ENCODE measurements at regions not wholly inside any gene's neighbourhood (a gene's known extent, or its start where the extent isn't known, plus 50 kb on each side); places are given as distances from the start of the nearest gene placed in this dataset.

- H3K9me3 Mint-ChIP-seq (ENCODE audit: unreplicated experiment), result no peaks in the 10 kb centered on the region
- H3K4me3 Mint-ChIP-seq (ENCODE audit: unreplicated experiment), result no peak overlapping the region
- no peaks in the 10 kb centered on the region for H3K27me3 Mint-ChIP-seq (ENCODE audit: unreplicated experiment)
- DNase-seq, result no peak
- H3K4me1 Mint-ChIP-seq (ENCODE audit: low read depth, unreplicated experiment), result no peaks in the 10 kb centered on the region
- H3K27ac Mint-ChIP-seq (ENCODE audit: unreplicated experiment), result no peak overlapping the region
- no peaks in the 10 kb centered on the region for H3K36me3 Mint-ChIP-seq (ENCODE audit: unreplicated experiment)
- TF ChIP-seq CTCF (IDR thresholded peaks at IDR 0.05; ENCODE audit: partially characterized antibody, unreplicated experiment), result no peak
Observed at GRCh38 chr6:128768187-128768586, 114.8 kb upstream of the LAMA2 start.

- no peak for TF ChIP-seq CTCF (IDR thresholded peaks at IDR 0.05; ENCODE audit: partially characterized antibody, unreplicated experiment)
- H3K36me3 Mint-ChIP-seq (ENCODE audit: unreplicated experiment), result no peaks in the 10 kb centered on the region
- H3K4me3 Mint-ChIP-seq (ENCODE audit: unreplicated experiment), result no peak overlapping the region
- H3K9me3 Mint-ChIP-seq (ENCODE audit: unreplicated experiment), result no peaks in the 10 kb centered on the region
- H3K27ac Mint-ChIP-seq (ENCODE audit: unreplicated experiment), result no peak overlapping the region
- peaks cover under 1% of the 10 kb centered on the region for H3K27me3 Mint-ChIP-seq (ENCODE audit: unreplicated experiment)
- DNase-seq, result no peak
- no peaks in the 10 kb centered on the region for H3K4me1 Mint-ChIP-seq (ENCODE audit: low read depth, unreplicated experiment)
Observed at GRCh38 chr6:128767705-128768104, 115.2 kb upstream of the LAMA2 start.

GRCh38 chr6:128767150-128767549 lies 115.8 kb upstream of the LAMA2 start:
- no peaks in the 10 kb centered on the region for H3K36me3 Mint-ChIP-seq (ENCODE audit: unreplicated experiment)
- H3K27me3 Mint-ChIP-seq (ENCODE audit: unreplicated experiment), result peaks cover 3% of the 10 kb centered on the region
- H3K4me1 Mint-ChIP-seq (ENCODE audit: low read depth, unreplicated experiment), result no peaks in the 10 kb centered on the region

GRCh38 chr6:128763599-128764300 lies 119.2 kb upstream of the LAMA2 start:
- H3K27me3 Mint-ChIP-seq (ENCODE audit: unreplicated experiment), result peaks cover 3% of the 10 kb centered on the region
- H3K27ac Mint-ChIP-seq (ENCODE audit: unreplicated experiment), result no peak overlapping the region

More at GRCh38 chr6:128767150-128767549, 115.8 kb upstream of the LAMA2 start:
- no peak for TF ChIP-seq CTCF (IDR thresholded peaks at IDR 0.05; ENCODE audit: partially characterized antibody, unreplicated experiment)
- no peak overlapping the region for H3K4me3 Mint-ChIP-seq (ENCODE audit: unreplicated experiment)
- H3K9me3 Mint-ChIP-seq (ENCODE audit: unreplicated experiment), result no peaks in the 10 kb centered on the region
- H3K27ac Mint-ChIP-seq (ENCODE audit: unreplicated experiment), result no peak overlapping the region
- DNase-seq, result no peak

More at GRCh38 chr6:128763599-128764300, 119.2 kb upstream of the LAMA2 start:
- Mint-ChIP-seq H3K36me3 (ENCODE audit: unreplicated experiment) (no peaks in the 10 kb centered on the region), H3K4me1 (ENCODE audit: low read depth, unreplicated experiment) (no peaks in the 10 kb centered on the region), H3K9me3 (ENCODE audit: unreplicated experiment) (peaks cover 1% of the 10 kb centered on the region), H3K4me3 (ENCODE audit: unreplicated experiment) (no peak overlapping the region)
- no peak for DNase-seq
- TF ChIP-seq CTCF (IDR thresholded peaks at IDR 0.05; ENCODE audit: partially characterized antibody, unreplicated experiment), result no peak

All from glutamatergic neuron (in vitro differentiated cells).